ENCODE measurements at regions not wholly inside any gene's neighbourhood (a gene's known extent, or its start where the extent isn't known, plus 50 kb on each side); places are given as distances from the start of the nearest gene placed in this dataset.

GRCh38 chr5:114657342-114658130 is 295.7 kb downstream of the KCNN2 start:
- H3K4me3 ChIP-seq (ENCODE audit: low read depth, low read length): no peak overlapping the region
- DNase-seq (ENCODE audit: low read depth): no peak
- TF ChIP-seq, protein P1, sequence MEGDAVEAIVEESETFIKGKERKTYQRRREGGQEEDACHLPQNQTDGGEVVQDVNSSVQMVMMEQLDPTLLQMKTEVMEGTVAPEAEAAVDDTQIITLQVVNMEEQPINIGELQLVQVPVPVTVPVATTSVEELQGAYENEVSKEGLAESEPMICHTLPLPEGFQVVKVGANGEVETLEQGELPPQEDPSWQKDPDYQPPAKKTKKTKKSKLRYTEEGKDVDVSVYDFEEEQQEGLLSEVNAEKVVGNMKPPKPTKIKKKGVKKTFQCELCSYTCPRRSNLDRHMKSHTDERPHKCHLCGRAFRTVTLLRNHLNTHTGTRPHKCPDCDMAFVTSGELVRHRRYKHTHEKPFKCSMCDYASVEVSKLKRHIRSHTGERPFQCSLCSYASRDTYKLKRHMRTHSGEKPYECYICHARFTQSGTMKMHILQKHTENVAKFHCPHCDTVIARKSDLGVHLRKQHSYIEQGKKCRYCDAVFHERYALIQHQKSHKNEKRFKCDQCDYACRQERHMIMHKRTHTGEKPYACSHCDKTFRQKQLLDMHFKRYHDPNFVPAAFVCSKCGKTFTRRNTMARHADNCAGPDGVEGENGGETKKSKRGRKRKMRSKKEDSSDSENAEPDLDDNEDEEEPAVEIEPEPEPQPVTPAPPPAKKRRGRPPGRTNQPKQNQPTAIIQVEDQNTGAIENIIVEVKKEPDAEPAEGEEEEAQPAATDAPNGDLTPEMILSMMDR (IDR thresholded peaks at IDR 0.05; ENCODE audit: control insufficient read depth, extremely low read depth, insufficient read depth): no peak

GRCh38 chr5:114649878-114650277 is 288.0 kb downstream of the KCNN2 start:
- TF ChIP-seq, protein P1 (IDR thresholded peaks at IDR 0.05; ENCODE audit: control insufficient read depth, extremely low read depth, insufficient read depth): no peak
- H3K4me3 ChIP-seq (ENCODE audit: low read depth, low read length): no peak overlapping the region
- DNase-seq (ENCODE audit: low read depth): no peak

DNA sequence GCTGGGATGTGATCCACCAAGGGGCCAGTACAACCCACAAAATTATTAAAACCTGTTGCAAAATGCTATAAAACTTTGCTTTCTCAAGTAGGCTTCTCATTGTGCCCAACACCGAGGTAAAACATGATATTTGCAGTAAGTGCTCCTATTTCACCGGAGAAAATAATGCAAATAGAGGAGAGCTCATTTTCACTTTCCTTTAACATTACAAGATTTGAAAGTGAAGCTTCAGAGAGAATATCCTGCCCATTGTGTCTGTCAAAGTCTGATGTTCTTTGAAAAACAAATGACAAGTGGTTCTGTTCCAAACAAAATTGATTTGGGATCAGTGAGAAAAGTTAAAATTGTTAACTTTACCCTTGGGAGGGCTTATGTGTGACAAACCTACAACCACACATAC is 287.1 kb downstream of the KCNN2 start:
- no peak for DNase-seq (ENCODE audit: low read depth)
- no peak overlapping the region for H3K4me3 ChIP-seq (ENCODE audit: low read depth, low read length)
- TF ChIP-seq, protein P1 (IDR thresholded peaks at IDR 0.05; ENCODE audit: control insufficient read depth, extremely low read depth, insufficient read depth): no peak

DNA sequence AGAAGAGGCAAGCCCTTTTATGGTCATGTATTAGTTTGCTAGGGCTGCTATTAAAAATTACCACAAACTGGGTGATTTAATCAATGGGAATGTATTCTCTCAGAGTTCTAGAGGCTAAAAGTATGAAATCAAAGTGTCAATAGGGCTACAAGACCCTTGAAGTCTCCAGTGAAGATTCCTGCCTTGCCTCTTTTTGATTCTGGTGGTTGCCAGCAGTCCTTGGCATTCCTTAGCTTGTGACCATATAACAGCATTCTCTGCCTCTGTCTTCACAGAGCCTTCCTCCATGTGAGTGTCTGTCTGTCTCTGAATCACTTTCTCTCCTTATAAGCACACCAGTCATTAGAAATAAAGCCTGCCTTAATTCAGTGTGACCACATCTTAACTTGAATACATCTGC is 282.7 kb downstream of the KCNN2 start:
- DNase-seq (ENCODE audit: low read depth): no peak
- TF ChIP-seq, protein P1 (IDR thresholded peaks at IDR 0.05; ENCODE audit: control insufficient read depth, extremely low read depth, insufficient read depth): no peak
- H3K4me3 ChIP-seq (ENCODE audit: low read depth, low read length): no peak overlapping the region

DNA sequence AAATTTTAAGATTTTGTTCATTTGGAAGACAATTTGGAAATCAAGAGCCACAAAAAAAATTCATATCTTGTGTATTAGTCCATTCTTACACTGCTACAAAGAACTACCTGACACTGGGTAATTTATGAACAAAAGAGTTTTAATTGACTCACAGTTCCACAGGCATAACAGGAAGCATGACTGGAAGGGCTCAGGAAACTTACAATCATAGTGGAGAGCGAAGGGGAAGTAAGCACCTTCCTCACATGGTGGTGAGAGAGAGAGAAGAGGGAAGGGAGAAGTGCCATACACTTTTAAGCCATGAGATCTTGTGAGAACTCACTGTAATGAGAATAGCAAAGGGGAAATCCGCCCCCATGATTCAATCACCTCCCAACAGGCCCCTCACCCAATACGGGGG is 274.4 kb downstream of the KCNN2 start:
- TF ChIP-seq, protein P1 (IDR thresholded peaks at IDR 0.05; ENCODE audit: control insufficient read depth, extremely low read depth, insufficient read depth): no peak
- no peak overlapping the region for H3K4me3 ChIP-seq (ENCODE audit: low read depth, low read length)
- no peak for DNase-seq (ENCODE audit: low read depth)

GRCh38 chr5:114634967-114635901 is 273.4 kb downstream of the KCNN2 start:
- TF ChIP-seq, protein P1 (IDR thresholded peaks at IDR 0.05; ENCODE audit: control insufficient read depth, extremely low read depth, insufficient read depth): no peak
- no peak for DNase-seq (ENCODE audit: low read depth)
- H3K4me3 ChIP-seq (ENCODE audit: low read depth, low read length): no peak overlapping the region

Measured in LNCaP clone FGC (cell line).